Stomach (tissue), 8 donors: ENCODE measurements at regions not wholly inside any gene's neighbourhood (a gene's known extent, or its start where the extent isn't known, plus 50 kb on each side); places are given as distances from the start of the nearest gene placed in this dataset.

Experiments used
- DNase-seq, 2 donors: peaks; one replicate each; pipeline versions ENCODE4 v3.0.0 to v3.0.0-alpha.2; 2013 to 2019
- H3K27ac ChIP-seq, 5 donors: fragments of 200-600 bp in 4 of 5; sonication (generic) in 4 of 5; one replicate each; pipeline ENCODE4 v1.5.1; 2013 to 2019; ENCODE audit warnings: mild to moderate bottlenecking in 1 of 5, moderate library complexity in 1 of 5
- H3K27me3 ChIP-seq, 3 donors: fragments of 200-600 bp; sonication (generic); one replicate each; pipeline ENCODE4 v1.5.1; 2017 to 2019; ENCODE audit warnings: mixed run types in 1 of 3
- H3K36me3 ChIP-seq, 4 donors: fragments of 200-600 bp; sonication (generic); 1 replicate in 3 of 4; 2 replicates in 1 of 4; pipeline ENCODE4 v1.5.1; 2016 to 2019
- H3K4me1 ChIP-seq, 4 donors: fragments of 200-600 bp; sonication (generic); one replicate each; pipeline ENCODE4 v1.5.1; 2016 to 2019
- H3K4me3 ChIP-seq, 4 donors: fragments of 200-600 bp; sonication (generic) in 3 of 4; one replicate each; pipeline ENCODE4 v1.5.1; 2016 to 2019; ENCODE audit warnings: mild to moderate bottlenecking in 1 of 4
- H3K9me3 ChIP-seq, 4 donors: fragments of 200-600 bp; sonication (generic); one replicate each; pipeline ENCODE4 v1.5.1; 2016 to 2019
- CTCF ChIP-seq, 7 experiments: fragments of 450-650 bp in 4 of 7; fragments of 200-600 bp in 3 of 7; sonication (generic) in 3 of 7; IDR thresholded peaks; one replicate each; pipeline ENCODE4 v1.5.1; 2016 to 2019; ENCODE audit warnings: antibody characterized with exemption in 7 of 7, control low read depth in 2 of 7, mild to moderate bottlenecking in 1 of 7
- EP300 ChIP-seq: sonication (generic); formaldehyde crosslinking; IDR thresholded peaks from one replicate; pipeline ENCODE4 v1.6.1; 2017; ENCODE audit warnings: antibody characterized with exemption
- POLR2A ChIP-seq, 4 donors: fragments of 450-650 bp; IDR thresholded peaks; one replicate each; pipeline ENCODE4 v1.6.1; 2016; ENCODE audit warnings: antibody characterized with exemption in 4 of 4, control low read depth in 2 of 4, mild to moderate bottlenecking in 1 of 4, moderate library complexity in 1 of 4
- POLR2AphosphoS5 ChIP-seq, 3 donors: sonication (generic); formaldehyde crosslinking; IDR thresholded peaks; one replicate each; pipeline ENCODE4 v1.6.1; 2016; ENCODE audit warnings: antibody characterized with exemption in 3 of 3
- WGBS, 5 donors: extraction: QIAGEN DNeasy Blood & Tissue Kit in 3 of 5; methylation state at CpG; one replicate each; pipeline versions ENCODE4 v1.1.5 to v1.1.7; 2013 to 2018; 5-methylcytosine and 5-hydroxymethylcytosine counted together
- intact Hi-C: fragments of 100-400 bp; cut with DNase I; formaldehyde crosslinking; loops from one replicate; pipeline ENCODE4 v1.15.1; 2023; ENCODE audit warnings: low total_unique reads
- donor health status: healthy with polysubstance abuse.
- donor health status: Bipolar disorder and iron deficiency.
- donor health status: healthy.

DNA sequence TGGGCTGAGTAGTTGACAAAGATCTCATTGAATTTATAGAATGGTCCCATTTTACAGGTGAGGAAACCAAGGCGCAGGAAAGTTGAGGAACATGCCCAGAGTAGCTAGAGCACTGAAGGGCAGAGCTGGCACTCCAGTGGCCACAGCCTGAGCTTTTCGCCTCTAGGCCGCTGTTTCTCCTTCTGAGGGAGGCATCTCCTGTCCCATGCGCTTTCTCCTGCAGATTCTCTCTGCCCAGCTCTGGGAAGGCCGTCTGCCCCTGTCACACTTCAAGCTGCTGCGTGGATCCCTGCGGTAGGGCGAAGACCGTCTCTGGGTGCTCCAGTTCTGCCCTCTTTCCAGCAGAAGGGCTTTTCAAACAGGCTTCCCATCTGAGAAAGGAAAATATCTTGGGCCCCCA, 159.9 kb downstream of the ACTL8 start:
- Histone ChIP-seq H3K27ac (no peak overlapping the region), H3K4me3 (no peak overlapping the region), H3K4me1 (peaks cover 0 to 9% (median 0%) of the 10 kb centered on the region in 4 donors), H3K36me3 (no peaks in the 10 kb centered on the region), H3K27me3 (peaks cover 0 to 91% (median 15%) of the 10 kb centered on the region in 3 donors), H3K9me3 (no peaks in the 10 kb centered on the region)
- intact Hi-C loops, result no loop called here
- 57 to 65% (median 63%) methylated on average over 9 of the region's 9 CpGs for WGBS, 5 donors
- TF ChIP-seq POLR2AphosphoS5 (IDR thresholded peaks at IDR 0.05) (no peak), CTCF (IDR thresholded peaks at IDR 0.05) (no peak)
- no peak for DNase-seq

- Histone ChIP-seq H3K27me3 (peaks cover 0 to 91% (median 19%) of the 10 kb centered on the region in 3 donors), H3K27ac (no peak overlapping the region), H3K4me3 (no peak overlapping the region), H3K9me3 (no peaks in the 10 kb centered on the region), H3K36me3 (no peaks in the 10 kb centered on the region), H3K4me1 (peaks cover 0 to 9% (median 0%) of the 10 kb centered on the region in 4 donors)
- intact Hi-C loops, result no loop called here
- no peak for TF ChIP-seq CTCF (IDR thresholded peaks at IDR 0.05)
- WGBS, 5 donors, result 3 to 8% (median 5%) methylated on average over 7 of the region's 7 CpGs
- no peak for DNase-seq
These were observed 160.5 kb downstream of the ACTL8 start for GRCh38 chr1:17915511-17916197.

DNA sequence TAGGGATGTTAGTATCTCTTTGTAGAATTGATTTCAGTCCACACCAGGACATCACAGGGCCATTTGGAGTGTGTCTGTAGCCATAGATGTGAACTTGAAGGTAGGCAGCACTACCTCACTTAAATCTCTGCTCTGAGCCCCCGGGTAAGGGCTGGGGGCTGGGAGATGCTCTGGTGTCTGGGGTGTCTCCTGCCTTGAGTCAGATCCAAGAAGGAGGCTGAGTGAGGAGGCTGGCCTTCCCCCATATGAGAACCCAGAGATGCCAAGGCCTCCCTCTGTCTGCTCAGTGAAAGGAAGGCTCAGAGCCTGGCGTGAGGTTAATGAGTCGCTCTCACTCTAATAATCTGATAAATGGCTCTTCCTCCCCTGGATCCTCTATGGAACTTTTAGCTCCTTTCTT, 161.6 kb downstream of the ACTL8 start:
- no peak overlapping the region for H3K4me3 ChIP-seq
- intact Hi-C loops, result no loop called here
- H3K36me3 ChIP-seq, result no peaks in the 10 kb centered on the region
- DNase-seq, result no peak
- H3K27ac ChIP-seq, result no peak overlapping the region
- WGBS, 5 donors, result 79 to 93% (median 84%) methylated on average over 3 of the region's 3 CpGs
- H3K9me3 ChIP-seq, result no peaks in the 10 kb centered on the region
- H3K27me3 ChIP-seq, result peaks cover 0 to 92% (median 23%) of the 10 kb centered on the region in 3 donors
- H3K4me1 ChIP-seq, result peaks cover 0 to 9% (median 0%) of the 10 kb centered on the region in 4 donors
- TF ChIP-seq EP300, result no peak
- no peak for TF ChIP-seq CTCF (IDR thresholded peaks at IDR 0.05)
- TF ChIP-seq POLR2A (IDR thresholded peaks at IDR 0.05), result no peak
- TF ChIP-seq POLR2AphosphoS5 (IDR thresholded peaks at IDR 0.05), result no peak

GRCh38 chr1:17919525-17920439, 164.6 kb downstream of the ACTL8 start:
- Histone ChIP-seq H3K4me1 (peaks cover 0 to 9% (median 0%) of the 10 kb centered on the region in 4 donors), H3K9me3 (no peaks in the 10 kb centered on the region), H3K36me3 (no peaks in the 10 kb centered on the region), H3K27me3 (peaks cover 0 to 91% (median 12%) of the 10 kb centered on the region in 3 donors), H3K4me3 (no peak overlapping the region), H3K27ac (no peak overlapping the region)
- WGBS, 5 donors, result 32 to 38% (median 35%) methylated on average over 10 of the region's 10 CpGs
- DNase-seq, result peak; percentile 26 to 76
- TF ChIP-seq CTCF (IDR thresholded peaks at IDR 0.05), result no peak
- TF ChIP-seq POLR2AphosphoS5 (IDR thresholded peaks at IDR 0.05), result no peak
- TF ChIP-seq POLR2A (IDR thresholded peaks at IDR 0.05), result no peak
- TF ChIP-seq EP300, result no peak
- intact Hi-C loops, result no loop called here
